ENCODE measurements at regions not wholly inside any gene's neighbourhood (a gene's known extent, or its start where the extent isn't known, plus 50 kb on each side); places are given as distances from the start of the nearest gene placed in this dataset.
A peak's percentile ranks its signal among the peaks of the same experiment; 100 is the strongest.
"Not testable (repeated sequence)": the region's sequence is repeated elsewhere in the genome, so short reads cannot be mapped to it uniquely, and the experiment has no call there.

DNA sequence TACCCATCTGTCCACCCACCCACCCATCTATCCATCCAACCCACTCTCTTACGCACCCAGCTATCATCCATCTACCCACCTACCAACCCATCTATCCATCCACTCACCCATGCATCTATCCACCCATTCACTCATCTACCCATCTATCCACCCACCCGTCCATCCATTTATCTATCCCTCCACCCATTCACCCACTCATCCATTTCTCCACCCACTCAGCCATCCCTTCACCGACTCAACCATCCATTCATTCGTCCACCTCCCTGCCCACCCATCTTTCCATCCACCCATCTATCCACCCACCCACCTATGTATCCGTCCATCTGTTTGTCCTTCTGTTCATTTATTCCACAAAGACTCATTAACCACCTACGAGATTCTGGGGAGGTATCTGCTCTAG lies 103.3 kb downstream of the DEFB131A start:
- intact Hi-C loops (cut with DNase I); H3K27me3 ChIP-seq; H3K9ac ChIP-seq (ENCODE audit: low read depth in 2 of 2, low read length in 2 of 2); H3K27ac ChIP-seq; H3K4me1 ChIP-seq; H3K36me3 ChIP-seq; H3K9me3 ChIP-seq; DNase-seq; H3K4me3 ChIP-seq: not testable (repeated sequence)

DNA sequence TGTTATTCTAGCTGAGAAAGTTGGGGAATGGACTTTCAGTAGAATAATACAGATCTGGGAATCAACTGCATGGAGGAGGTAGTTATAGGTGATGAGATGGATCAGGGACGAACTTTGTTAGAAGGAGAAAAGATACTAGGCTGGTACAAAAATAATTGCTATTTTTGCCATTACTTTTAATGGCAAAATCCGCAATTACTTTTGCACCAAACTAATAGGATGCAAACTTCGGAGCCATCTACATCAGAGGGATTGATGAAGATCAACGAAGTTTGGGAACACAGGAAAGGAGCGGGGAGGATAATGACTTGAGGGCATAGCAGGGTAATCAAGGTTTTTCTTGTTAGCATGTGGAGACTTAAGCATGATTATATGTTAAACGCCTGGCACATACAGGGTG lies 111.9 kb downstream of the DEFB131A start:
- DNase-seq; H3K27ac ChIP-seq; H3K9me3 ChIP-seq; H3K27me3 ChIP-seq; H3K4me1 ChIP-seq; H3K4me3 ChIP-seq; H3K9ac ChIP-seq (ENCODE audit: low read depth in 2 of 2, low read length in 2 of 2); intact Hi-C loops (cut with DNase I); H3K36me3 ChIP-seq: not testable (repeated sequence)

DNA sequence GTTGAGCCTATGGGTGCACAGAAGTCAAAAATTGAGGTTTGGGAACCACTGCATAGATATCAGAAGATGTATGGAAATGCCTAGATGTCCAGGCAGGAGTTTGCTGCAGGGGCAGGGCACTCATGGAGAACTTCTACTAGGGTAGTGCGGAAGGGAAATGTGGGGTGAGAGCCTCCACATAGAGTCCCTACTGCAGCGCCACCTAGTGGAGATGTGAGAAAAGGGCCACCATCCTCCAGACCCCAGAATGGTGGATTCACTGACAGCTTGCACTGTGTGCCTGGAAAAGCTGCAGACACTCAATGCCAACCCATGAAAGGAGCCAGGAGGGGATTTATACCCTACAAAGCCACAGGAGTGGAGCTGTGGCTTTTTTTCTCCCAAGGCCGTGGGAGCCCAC lies 133.7 kb downstream of the DEFB131A start:
- intact Hi-C loops (cut with DNase I); H3K4me3 ChIP-seq; H3K4me1 ChIP-seq; H3K9ac ChIP-seq (ENCODE audit: low read depth in 2 of 2, low read length in 2 of 2); H3K27me3 ChIP-seq; H3K27ac ChIP-seq; H3K9me3 ChIP-seq; H3K36me3 ChIP-seq: not testable (repeated sequence)
- TF ChIP-seq, protein P1, sequence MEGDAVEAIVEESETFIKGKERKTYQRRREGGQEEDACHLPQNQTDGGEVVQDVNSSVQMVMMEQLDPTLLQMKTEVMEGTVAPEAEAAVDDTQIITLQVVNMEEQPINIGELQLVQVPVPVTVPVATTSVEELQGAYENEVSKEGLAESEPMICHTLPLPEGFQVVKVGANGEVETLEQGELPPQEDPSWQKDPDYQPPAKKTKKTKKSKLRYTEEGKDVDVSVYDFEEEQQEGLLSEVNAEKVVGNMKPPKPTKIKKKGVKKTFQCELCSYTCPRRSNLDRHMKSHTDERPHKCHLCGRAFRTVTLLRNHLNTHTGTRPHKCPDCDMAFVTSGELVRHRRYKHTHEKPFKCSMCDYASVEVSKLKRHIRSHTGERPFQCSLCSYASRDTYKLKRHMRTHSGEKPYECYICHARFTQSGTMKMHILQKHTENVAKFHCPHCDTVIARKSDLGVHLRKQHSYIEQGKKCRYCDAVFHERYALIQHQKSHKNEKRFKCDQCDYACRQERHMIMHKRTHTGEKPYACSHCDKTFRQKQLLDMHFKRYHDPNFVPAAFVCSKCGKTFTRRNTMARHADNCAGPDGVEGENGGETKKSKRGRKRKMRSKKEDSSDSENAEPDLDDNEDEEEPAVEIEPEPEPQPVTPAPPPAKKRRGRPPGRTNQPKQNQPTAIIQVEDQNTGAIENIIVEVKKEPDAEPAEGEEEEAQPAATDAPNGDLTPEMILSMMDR (IDR thresholded peaks at IDR 0.05): peak; percentile 14
- DNase-seq: peak; percentile 38

DNA sequence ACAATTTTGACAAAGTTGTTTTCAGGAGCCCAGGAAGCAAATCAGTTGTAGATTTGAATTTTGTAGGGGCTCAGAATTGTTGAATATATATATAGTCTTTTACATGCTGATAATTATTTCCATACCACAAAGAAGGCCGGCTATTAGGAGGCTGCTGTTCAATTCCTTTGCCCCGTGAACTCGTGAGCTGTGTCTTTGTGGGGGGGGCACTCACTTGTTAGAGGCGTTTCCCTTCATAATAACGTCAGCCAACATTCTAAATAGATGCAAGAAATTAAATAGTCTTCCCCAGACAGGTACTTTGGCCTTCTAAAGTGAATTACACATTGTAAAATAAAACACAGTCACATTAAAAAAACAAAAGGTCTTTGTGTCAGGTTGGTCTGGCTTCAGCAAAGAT lies 138.7 kb downstream of the DEFB131A start:
- H3K4me3 ChIP-seq; H3K27ac ChIP-seq; H3K36me3 ChIP-seq; H3K9me3 ChIP-seq; H3K4me1 ChIP-seq; H3K27me3 ChIP-seq; H3K9ac ChIP-seq (ENCODE audit: low read depth in 2 of 2, low read length in 2 of 2); intact Hi-C loops (cut with DNase I): not testable (repeated sequence)
- peak; percentile 80 for DNase-seq

DNA sequence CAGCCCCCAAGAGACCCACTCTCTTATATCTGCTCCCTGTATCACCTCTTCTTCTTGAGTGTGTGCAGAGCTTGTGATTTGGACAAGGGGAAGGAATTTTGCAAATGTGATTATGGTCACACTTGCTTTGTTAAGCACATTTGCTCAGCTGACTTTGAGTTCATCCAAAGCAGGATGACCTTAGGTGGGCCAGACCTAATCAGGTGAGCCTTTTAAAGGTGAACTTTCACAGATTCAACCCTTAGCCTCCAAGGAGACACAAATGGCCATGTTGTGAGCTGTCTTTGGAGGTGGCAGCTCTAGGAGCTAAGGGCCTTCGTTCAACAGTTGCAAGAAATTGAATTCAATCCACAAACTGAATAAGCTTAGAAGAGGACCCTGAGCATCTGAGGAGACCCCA lies 147.8 kb downstream of the DEFB131A start:
- Histone ChIP-seq H3K27ac (no peak overlapping the region), H3K9me3 (no peaks in the 10 kb centered on the region), H3K27me3 (no peaks in the 10 kb centered on the region), H3K4me1 (no peaks in the 10 kb centered on the region), H3K9ac (ENCODE audit: low read depth in 2 of 2, low read length in 2 of 2) (no peak overlapping the region), H3K4me3 (no peak overlapping the region), H3K36me3 (no peaks in the 10 kb centered on the region)
- intact Hi-C loops (cut with DNase I): no loop called here
- no peak for DNase-seq
- TF ChIP-seq, protein P1 (IDR thresholded peaks at IDR 0.05): no peak

DNA sequence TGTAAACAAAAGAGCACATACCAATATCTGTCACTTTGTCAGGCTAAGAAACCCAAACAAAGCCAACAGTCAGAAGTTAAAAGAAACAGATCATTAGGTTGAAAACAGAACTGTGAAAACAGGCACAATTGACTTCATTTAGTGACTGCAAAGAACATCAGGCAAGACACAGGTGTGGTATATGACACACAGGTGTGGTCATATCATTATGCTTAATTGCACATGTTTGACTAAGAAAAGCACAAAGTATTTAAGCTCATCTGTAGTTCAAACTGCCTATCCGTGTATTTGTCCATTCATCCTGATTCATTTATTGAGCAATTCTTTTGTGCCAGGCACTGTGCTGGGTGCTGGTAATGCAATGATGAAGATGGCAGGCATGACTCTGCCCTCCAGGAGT lies 150.7 kb downstream of the DEFB131A start:
- TF ChIP-seq, protein P1 (IDR thresholded peaks at IDR 0.05): no peak
- Histone ChIP-seq H3K4me3 (no peak overlapping the region), H3K36me3 (no peaks in the 10 kb centered on the region), H3K27ac (no peak overlapping the region), H3K4me1 (no peaks in the 10 kb centered on the region), H3K9ac (ENCODE audit: low read depth in 2 of 2, low read length in 2 of 2) (no peak overlapping the region), H3K27me3 (no peaks in the 10 kb centered on the region), H3K9me3 (no peaks in the 10 kb centered on the region)
- DNase-seq: no peak
- intact Hi-C loops (cut with DNase I): no loop called here

DNA sequence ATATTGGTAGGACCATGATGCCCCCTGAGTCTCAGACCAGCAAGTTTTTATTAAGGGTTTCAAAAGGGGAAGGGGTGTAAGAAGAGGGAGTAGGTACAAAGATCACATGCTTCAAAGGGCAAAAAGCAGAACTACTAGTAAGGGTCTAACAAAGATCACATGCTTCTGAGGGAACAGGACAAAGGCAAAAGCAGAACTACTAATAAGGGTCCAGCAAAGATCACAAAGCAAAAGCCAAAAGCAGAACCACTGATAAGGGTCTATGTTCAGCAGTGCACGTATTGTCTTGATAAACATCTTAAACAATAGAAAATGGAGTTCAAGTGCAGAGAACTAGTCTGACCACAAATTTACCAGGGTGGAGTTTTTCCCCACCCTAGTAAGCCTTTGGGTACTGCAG lies 151.3 kb downstream of the DEFB131A start:
- not testable (repeated sequence) for DNase-seq

DNA sequence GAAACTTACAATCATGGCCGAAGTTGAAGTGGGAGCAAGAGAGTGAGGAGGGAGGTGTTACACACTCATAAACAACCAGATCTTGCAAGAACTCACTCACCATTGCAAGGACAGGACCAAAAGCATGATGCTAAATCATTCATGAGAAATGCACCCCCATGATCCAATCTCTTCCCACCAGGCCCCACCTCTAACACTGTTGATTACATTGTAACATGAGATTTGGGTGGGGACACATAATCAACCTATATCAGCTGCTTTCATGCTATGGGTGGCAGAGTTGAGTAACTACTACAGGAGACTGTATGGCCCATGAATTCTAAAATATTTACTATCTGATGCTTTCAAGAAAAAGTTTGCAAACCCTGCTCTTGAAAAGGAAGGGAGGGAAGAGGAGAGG lies 155.1 kb downstream of the DEFB131A start:
- DNase-seq: no peak
- Histone ChIP-seq H3K27me3 (no peaks in the 10 kb centered on the region), H3K4me1 (no peaks in the 10 kb centered on the region), H3K4me3 (no peak overlapping the region), H3K9me3 (no peaks in the 10 kb centered on the region), H3K9ac (ENCODE audit: low read depth in 2 of 2, low read length in 2 of 2) (no peak overlapping the region), H3K36me3 (no peaks in the 10 kb centered on the region), H3K27ac (no peak overlapping the region)
- TF ChIP-seq, protein P1 (IDR thresholded peaks at IDR 0.05): no peak
- intact Hi-C loops (cut with DNase I): no loop called here

More for the DNA sequence above, 151.3 kb downstream of the DEFB131A start:
- H3K4me1 ChIP-seq; H3K27ac ChIP-seq; H3K9me3 ChIP-seq; H3K27me3 ChIP-seq; intact Hi-C loops (cut with DNase I); H3K4me3 ChIP-seq; H3K36me3 ChIP-seq; H3K9ac ChIP-seq (ENCODE audit: low read depth in 2 of 2, low read length in 2 of 2): not testable (repeated sequence)
